Mammary epithelial cell (primary cell): ENCODE measurements at regions not wholly inside any gene's neighbourhood (a gene's known extent, or its start where the extent isn't known, plus 50 kb on each side); places are given as distances from the start of the nearest gene placed in this dataset.

Source experiments
- CTCF ChIP-seq, 2 donors: IDR thresholded peaks in 1 of 2; conservative IDR thresholded peaks in 1 of 2; 2 replicates each; pipeline ENCODE4 v1.5.1; 2011 to 2012; ENCODE audit warnings: inconsistent platforms in 2 of 2, low read length in 2 of 2, mild to moderate bottlenecking in 2 of 2, control low read depth in 1 of 2, low read depth in 1 of 2; ENCODE audit not compliant: insufficient read depth in 1 of 2; ENCODE audit errors: extremely low read depth in 1 of 2
- EZH2 ChIP-seq: IDR thresholded peaks from 2 replicates; pipeline ENCODE4 v1.6.1; 2012; ENCODE audit warnings: low read length, inconsistent platforms, borderline replicate concordance

GRCh38 chr1:59066236-59066635 is 230.7 kb upstream of the FGGY start:
- TF ChIP-seq CTCF (conservative IDR thresholded peaks at IDR 0.05 in 1 of 2, IDR thresholded peaks at IDR 0.05 in 1 of 2; ENCODE audit: extremely low read depth in 1 of 2, insufficient read depth in 1 of 2, low read depth in 1 of 2, low read length in 2 of 2) (no peak), EZH2 (no peak)
